IMR-90 (cell line): ENCODE measurements at regions not wholly inside any gene's neighbourhood (a gene's known extent, or its start where the extent isn't known, plus 50 kb on each side); places are given as distances from the start of the nearest gene placed in this dataset.

Experiments
- ATAC-seq: fragments of 200-7000 bp; cut with Tn5 transposase; 2 replicates; pipeline ENCODE4 v1.9.1; 2020; ENCODE audit warnings: low read depth, mild to moderate bottlenecking, moderate library complexity
- BruUV-seq: library from RNA; stranded (reverse); fragments of 400-500 nt; replicated peaks from 2 replicates; lab custom pipeline; 2021; lab: Mats Ljungman, UMichigan
- CTCF ChIA-PET: fragments of 300-600 bp; formaldehyde crosslinking; extraction: SDS; loops from one replicate; lab custom pipeline; 2021; ENCODE audit warnings: antibody characterized with exemption; lab: Yijun Ruan, JAX
- POLR2A ChIA-PET: fragments of 300-600 bp; sonication (Branson Sonifier 250); formaldehyde crosslinking; loops from one replicate; lab custom pipeline; 2022; ENCODE audit warnings: antibody characterized with exemption; ENCODE audit not compliant: unreplicated experiment; lab: Charles Lee
- DNase-seq: peaks from one replicate; pipeline ENCODE4 v3.0.0; 2013
- H2AFZ ChIP-seq: replicated peaks from 2 replicates; pipeline ENCODE3; 2013; ENCODE audit warnings: low read length, mild to moderate bottlenecking; ENCODE audit not compliant: poor library complexity
- H2AK5ac ChIP-seq: 2 replicates; pipeline ENCODE4 v1.6.1; 2013; ENCODE audit warnings: low read depth, low read length, inconsistent platforms
- H2AK9ac ChIP-seq: replicated peaks from 2 replicates; pipeline ENCODE3; 2013; ENCODE audit warnings: mild to moderate bottlenecking, low read depth, low read length, moderate library complexity; ENCODE audit not compliant: poor library complexity
- H2BK120ac ChIP-seq: 2 replicates; pipeline ENCODE4 v1.6.1; 2013; ENCODE audit warnings: low read depth, low read length, inconsistent platforms
- H2BK15ac ChIP-seq: 3 replicates; pipeline ENCODE4 v1.6.1; 2013; ENCODE audit warnings: low read depth, low read length, inconsistent platforms
- H2BK20ac ChIP-seq: 2 replicates; pipeline ENCODE4 v1.6.1; 2013; ENCODE audit warnings: low read depth, mild to moderate bottlenecking, inconsistent platforms, low read length, moderate library complexity
- H2BK5ac ChIP-seq: 2 replicates; pipeline ENCODE4 v1.6.1; 2013; ENCODE audit warnings: mild to moderate bottlenecking, low read depth, low read length, inconsistent platforms; ENCODE audit not compliant: poor library complexity, severe bottlenecking
- H3K14ac ChIP-seq: replicated peaks from 2 replicates; pipeline ENCODE4 v1.6.1; 2013; ENCODE audit warnings: low read depth, low read length, inconsistent platforms
- H3K18ac ChIP-seq: 2 replicates; pipeline ENCODE4 v1.6.1; 2013; ENCODE audit warnings: low read depth, low read length, control low read depth
- H3K23ac ChIP-seq: 2 replicates; pipeline ENCODE4 v1.6.1; 2013; ENCODE audit warnings: low read depth, low read length, inconsistent platforms
- H3K27ac ChIP-seq: 2 replicates; pipeline ENCODE4 v1.5.1; 2013; ENCODE audit warnings: mild to moderate bottlenecking, control low read depth, low read length; ENCODE audit not compliant: insufficient read depth
- H3K27me3 ChIP-seq: 2 replicates; pipeline ENCODE4 v1.6.1; 2013; ENCODE audit warnings: low read length; ENCODE audit not compliant: control insufficient read depth, insufficient read depth
- H3K36me3 ChIP-seq: 2 replicates; pipeline ENCODE4 v1.6.1; 2013; ENCODE audit warnings: low read length, mixed read lengths; ENCODE audit not compliant: control insufficient read depth, insufficient read depth
- H3K4ac ChIP-seq: 2 replicates; pipeline ENCODE4 v1.6.1; 2013; ENCODE audit warnings: low read depth, low read length, inconsistent platforms
- H3K4me1 ChIP-seq: 2 replicates; pipeline ENCODE4 v1.6.1; 2013; ENCODE audit warnings: low read length, mixed read lengths; ENCODE audit not compliant: control insufficient read depth, insufficient read depth
- H3K4me2 ChIP-seq: 2 replicates; pipeline ENCODE4 v1.6.1; 2013; ENCODE audit warnings: low read depth, mild to moderate bottlenecking, control low read depth, low read length, moderate library complexity
- H3K4me3 ChIP-seq: 2 replicates; pipeline ENCODE4 v1.5.1; 2013; ENCODE audit warnings: low read depth, mild to moderate bottlenecking, control low read depth, low read length, moderate library complexity; ENCODE audit not compliant: insufficient read depth
- H3K56ac ChIP-seq: 2 replicates; pipeline ENCODE4 v1.6.1; 2013; ENCODE audit warnings: low read length, inconsistent platforms; ENCODE audit not compliant: insufficient read depth; ENCODE audit errors: extremely low read depth
- H3K79me1 ChIP-seq, 2 experiments: 2 replicates each; pipeline ENCODE4 v1.6.1; 2013; ENCODE audit warnings: low read length in 2 of 2, inconsistent platforms in 1 of 2, low read depth in 1 of 2
- H3K9ac ChIP-seq: 2 replicates; pipeline ENCODE4 v1.6.1; 2013; ENCODE audit warnings: low read depth, low read length, control low read depth
- H3K9me1 ChIP-seq: 2 replicates; pipeline ENCODE4 v1.6.1; 2013; ENCODE audit warnings: low read length, inconsistent platforms; ENCODE audit not compliant: insufficient read depth
- H3K9me3 ChIP-seq: 2 replicates; pipeline ENCODE4 v1.6.1; 2013; ENCODE audit warnings: low read length; ENCODE audit not compliant: control insufficient read depth, insufficient read depth
- H4K20me1 ChIP-seq: 2 replicates; pipeline ENCODE4 v1.6.1; 2013; ENCODE audit warnings: low read length, inconsistent platforms; ENCODE audit not compliant: insufficient read depth
- H4K5ac ChIP-seq: 2 replicates; pipeline ENCODE4 v1.6.1; 2013; ENCODE audit warnings: mild to moderate bottlenecking, low read depth, low read length, control low read depth
- H4K8ac ChIP-seq, 2 experiments: 2 replicates each; pipeline ENCODE4 v1.6.1; 2013; ENCODE audit warnings: low read depth in 2 of 2, low read length in 2 of 2, control low read depth in 1 of 2, inconsistent platforms in 1 of 2
- H4K91ac ChIP-seq: 2 replicates; pipeline ENCODE4 v1.6.1; 2013; ENCODE audit warnings: low read depth, low read length, inconsistent platforms; ENCODE audit not compliant: insufficient read depth
- CHD1 ChIP-seq: IDR thresholded peaks from 2 replicates; pipeline ENCODE4 v1.6.1; 2012; ENCODE audit warnings: low read depth, low read length, improper control_type of control experiment
- ELK1 ChIP-seq: fragments of 150-350 bp; IDR thresholded peaks from 2 replicates; pipeline ENCODE4 v1.6.1; 2016; ENCODE audit warnings: low read depth, mild to moderate bottlenecking, low read length, moderate library complexity, borderline replicate concordance
- MAFK ChIP-seq: IDR thresholded peaks from 2 replicates; pipeline ENCODE4 v1.6.1; 2012; ENCODE audit warnings: low read depth, low read length, improper control_type of control experiment
- NFE2L2 ChIP-seq: fragments of 150-350 bp; IDR thresholded peaks from 2 replicates; pipeline ENCODE4 v1.6.1; 2016; ENCODE audit warnings: low read depth, mild to moderate bottlenecking, low read length
- RCOR1 ChIP-seq: IDR thresholded peaks from 2 replicates; pipeline ENCODE4 v1.6.1; 2012; ENCODE audit warnings: mild to moderate bottlenecking, low read length, improper control_type of control experiment; ENCODE audit not compliant: insufficient replicate concordance
- RFX5 ChIP-seq: IDR thresholded peaks from 2 replicates; pipeline ENCODE4 v1.8.0; 2012; ENCODE audit warnings: low read depth, mild to moderate bottlenecking, low read length, moderate library complexity
- SMC3 ChIP-seq: fragments of 150-350 bp; IDR thresholded peaks from 2 replicates; pipeline ENCODE4 v1.6.1; 2016; ENCODE audit warnings: low read depth, mild to moderate bottlenecking, antibody characterized with exemption, low read length, moderate library complexity
- dilution Hi-C: fragments of 300-500 bp; cut with HindIII; formaldehyde crosslinking; loops from one replicate; pipeline ENCODE4 v1.14.3; 2018; ENCODE audit warnings: low sequenced_read_pairs; ENCODE audit not compliant: unreplicated experiment
- in situ Hi-C: fragments of 300-500 bp; cut with MboI; formaldehyde crosslinking; loops from 3 replicates; pipeline ENCODE4 v1.14.3; 2019; ENCODE audit warnings: low sequenced_read_pairs, inconsistent platforms, mixed read lengths
- intact Hi-C: fragments of 100-400 bp; cut with micrococcal nuclease; formaldehyde crosslinking; loops from 2 replicates; pipeline ENCODE4 v1.10.0; 2022

DNA sequence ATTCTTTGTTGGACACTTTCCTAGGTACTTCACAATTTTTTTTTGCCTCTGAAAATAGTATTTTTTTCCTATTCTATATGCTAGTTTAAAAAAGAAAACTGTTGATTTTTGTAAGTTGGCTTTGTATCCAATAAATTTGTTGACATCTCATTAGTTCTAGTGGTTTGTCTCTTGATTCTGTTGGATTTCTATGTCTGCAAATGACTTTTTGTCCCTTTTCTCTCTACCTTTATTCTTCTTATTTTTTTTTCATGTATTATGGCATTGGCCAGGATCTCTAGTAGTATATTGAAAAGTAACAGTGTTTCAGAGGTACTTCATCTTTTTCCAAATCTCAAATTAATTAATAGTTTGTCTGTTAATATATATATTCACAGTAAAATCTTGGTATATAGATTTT is 59.1 kb upstream of the TSPAN11 start:
- ChIA-PET POLR2A (no interaction called here), CTCF (no interaction called here)
- Histone ChIP-seq H3K27ac (no peak overlapping the region), H2AK5ac (no peak overlapping the region), H3K14ac (no peak overlapping the region), H3K9me1 (no peaks in the 10 kb centered on the region), H3K23ac (no peak overlapping the region), H4K91ac (no peak overlapping the region), H3K4me2 (no peak overlapping the region), H2BK120ac (no peak overlapping the region), H2AFZ (no peak overlapping the region), H2BK15ac (no peak overlapping the region), H3K4me1 (no peaks in the 10 kb centered on the region), H3K36me3 (no peaks in the 10 kb centered on the region), H4K20me1 (no peaks in the 10 kb centered on the region), H3K9ac (no peak overlapping the region), H3K27me3 (peaks cover 3% of the 10 kb centered on the region; the same call in 1 of the 2 replicates), H2BK5ac (no peak overlapping the region), H3K4ac (no peak overlapping the region), H3K9me3 (no peaks in the 10 kb centered on the region), H3K4me3 (no peak overlapping the region), H3K18ac (no peak overlapping the region), H2AK9ac (no peak overlapping the region), H4K5ac (no peak overlapping the region), H4K8ac (no peak overlapping the region), H3K79me1 (no peaks in the 10 kb centered on the region), H3K56ac (no peak overlapping the region), H2BK20ac (no peak overlapping the region)
- DNase-seq (no peak), ATAC-seq (no peak)
- intact Hi-C loops: no loop called here
- BruUV-seq: no TSS peak
- TF ChIP-seq CHD1 (no peak), NFE2L2 (no peak), ELK1 (no peak), SMC3 (no peak), RCOR1 (no peak), MAFK (no peak), RFX5 (no peak)
- in situ Hi-C loops: no loop called here
- dilution Hi-C loops: no loop called here
